ENCODE measurements at regions not wholly inside any gene's neighbourhood (a gene's known extent, or its start where the extent isn't known, plus 50 kb on each side); places are given as distances from the start of the nearest gene placed in this dataset.
"Not testable (repeated sequence)": the region's sequence is repeated elsewhere in the genome, so short reads cannot be mapped to it uniquely, and the experiment has no call there.

DNA sequence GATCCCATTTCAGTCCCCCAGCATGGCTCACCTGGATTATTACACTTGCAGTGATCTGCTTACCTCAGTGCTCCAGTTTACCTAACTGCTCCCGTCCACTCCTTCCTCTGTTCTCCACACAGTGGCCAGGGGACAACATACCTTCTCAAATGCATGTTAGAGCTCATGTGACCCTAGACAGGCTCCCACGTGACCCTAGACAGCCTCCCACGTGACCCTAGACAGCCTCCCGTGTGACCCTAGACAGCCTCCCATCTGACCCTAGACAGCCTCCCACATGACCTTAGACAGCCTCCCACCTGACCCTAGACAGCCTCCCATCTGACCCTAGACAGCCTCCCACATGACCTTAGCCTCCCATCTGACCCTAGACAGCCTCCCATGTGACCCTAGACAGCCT, 226.0 kb upstream of the TMEM132C start:
- no peak overlapping the region for H3K27ac ChIP-seq (ENCODE audit: low read length in 2 of 2)
- POLR2A ChIA-PET: no interaction called here
- H2AFZ ChIP-seq (ENCODE audit: insufficient read depth, low read depth, low read length, poor library complexity, severe bottlenecking): no peak overlapping the region
- Mint-ChIP-seq H3K27ac (no peak overlapping the region), H3K4me3 (no peak overlapping the region), H3K9me3 (ENCODE audit: insufficient read depth) (peaks cover 4% of the 10 kb centered on the region), H3K4me1 (no peaks in the 10 kb centered on the region), H3K27me3 (no peaks in the 10 kb centered on the region)
- no peaks in the 10 kb centered on the region for H3K79me2 ChIP-seq (ENCODE audit: control insufficient read depth, insufficient read depth, low read length)
- intact Hi-C loops (cut with micrococcal nuclease): no loop called here
- CTCF ChIA-PET: no interaction called here
- no peak overlapping the region for H3K9ac ChIP-seq (ENCODE audit: low read length)
- H3K27me3 ChIP-seq (replicated peaks in 1 of 4; ENCODE audit: control extremely low read depth in 1 of 4, control insufficient read depth in 3 of 4, insufficient read depth in 4 of 4, low read length in 3 of 4): no peaks in the 10 kb centered on the region
- TF ChIP-seq, protein P1, sequence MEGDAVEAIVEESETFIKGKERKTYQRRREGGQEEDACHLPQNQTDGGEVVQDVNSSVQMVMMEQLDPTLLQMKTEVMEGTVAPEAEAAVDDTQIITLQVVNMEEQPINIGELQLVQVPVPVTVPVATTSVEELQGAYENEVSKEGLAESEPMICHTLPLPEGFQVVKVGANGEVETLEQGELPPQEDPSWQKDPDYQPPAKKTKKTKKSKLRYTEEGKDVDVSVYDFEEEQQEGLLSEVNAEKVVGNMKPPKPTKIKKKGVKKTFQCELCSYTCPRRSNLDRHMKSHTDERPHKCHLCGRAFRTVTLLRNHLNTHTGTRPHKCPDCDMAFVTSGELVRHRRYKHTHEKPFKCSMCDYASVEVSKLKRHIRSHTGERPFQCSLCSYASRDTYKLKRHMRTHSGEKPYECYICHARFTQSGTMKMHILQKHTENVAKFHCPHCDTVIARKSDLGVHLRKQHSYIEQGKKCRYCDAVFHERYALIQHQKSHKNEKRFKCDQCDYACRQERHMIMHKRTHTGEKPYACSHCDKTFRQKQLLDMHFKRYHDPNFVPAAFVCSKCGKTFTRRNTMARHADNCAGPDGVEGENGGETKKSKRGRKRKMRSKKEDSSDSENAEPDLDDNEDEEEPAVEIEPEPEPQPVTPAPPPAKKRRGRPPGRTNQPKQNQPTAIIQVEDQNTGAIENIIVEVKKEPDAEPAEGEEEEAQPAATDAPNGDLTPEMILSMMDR (IDR thresholded peaks at IDR 0.05): no peak
- TF ChIP-seq EZH2 (IDR thresholded peaks at IDR 0.05; ENCODE audit: borderline replicate concordance, insufficient read depth, low read depth, low read length, poor library complexity, severe bottlenecking): no peak
- H4K20me1 ChIP-seq (ENCODE audit: control insufficient read depth, insufficient read depth, low read length, poor library complexity, severe bottlenecking): no peaks in the 10 kb centered on the region
- no peaks in the 10 kb centered on the region for H3K36me3 ChIP-seq (replicated peaks in 1 of 2; ENCODE audit: control extremely low read depth in 1 of 2, control insufficient read depth in 1 of 2, extremely low read depth in 1 of 2, insufficient read depth in 2 of 2, low read length in 1 of 2)
- DNase-seq (no peak), ATAC-seq (ENCODE audit: low read depth) (no peak)
- H3K4me1 ChIP-seq (ENCODE audit: control insufficient read depth in 2 of 2, insufficient read depth in 2 of 2, low read length in 2 of 2): no peaks in the 10 kb centered on the region
- H3K4me3 ChIP-seq (ENCODE audit: control extremely low read depth in 1 of 5, extremely low read depth in 1 of 5, insufficient read depth in 1 of 5, low read depth in 2 of 5, low read length in 4 of 5): no peak overlapping the region
- WGBS (ENCODE audit: insufficient coverage): 91% methylated on average over 4 of the region's 4 CpGs
- H3K4me2 ChIP-seq (replicated peaks; ENCODE audit: low read depth, low read length, poor library complexity, severe bottlenecking): no peak overlapping the region
- H3K9me3 ChIP-seq (ENCODE audit: control extremely low read depth in 1 of 3, control insufficient read depth in 2 of 3, insufficient read depth in 1 of 3, low read length in 2 of 3): peaks cover 0 to 16% (median 0%) of the 10 kb centered on the region in 3 donors

GRCh38 chr12:128042283-128042682, 224.7 kb upstream of the TMEM132C start:
- POLR2A ChIA-PET; H2AFZ ChIP-seq (ENCODE audit: insufficient read depth, low read depth, low read length, poor library complexity, severe bottlenecking); H3K4me2 ChIP-seq (replicated peaks; ENCODE audit: low read depth, low read length, poor library complexity, severe bottlenecking); H3K4me3 Mint-ChIP-seq; CTCF ChIA-PET; H3K79me2 ChIP-seq (ENCODE audit: control insufficient read depth, insufficient read depth, low read length); H3K4me1 ChIP-seq (ENCODE audit: control insufficient read depth in 2 of 2, insufficient read depth in 2 of 2, low read length in 2 of 2); H3K4me1 Mint-ChIP-seq; H3K4me3 ChIP-seq (ENCODE audit: control extremely low read depth in 1 of 5, extremely low read depth in 1 of 5, insufficient read depth in 1 of 5, low read depth in 2 of 5, low read length in 4 of 5); ATAC-seq (ENCODE audit: low read depth); H3K27ac Mint-ChIP-seq; H3K27ac ChIP-seq (ENCODE audit: low read length in 2 of 2); H3K27me3 Mint-ChIP-seq; DNase-seq; H3K9me3 Mint-ChIP-seq (ENCODE audit: insufficient read depth); H3K9ac ChIP-seq (ENCODE audit: low read length); H4K20me1 ChIP-seq (ENCODE audit: control insufficient read depth, insufficient read depth, low read length, poor library complexity, severe bottlenecking); H3K36me3 ChIP-seq (replicated peaks in 1 of 2; ENCODE audit: control extremely low read depth in 1 of 2, control insufficient read depth in 1 of 2, extremely low read depth in 1 of 2, insufficient read depth in 2 of 2, low read length in 1 of 2); intact Hi-C loops (cut with micrococcal nuclease); H3K27me3 ChIP-seq (replicated peaks in 1 of 4; ENCODE audit: control extremely low read depth in 1 of 4, control insufficient read depth in 3 of 4, insufficient read depth in 4 of 4, low read length in 3 of 4): not testable (repeated sequence)
- WGBS (ENCODE audit: insufficient coverage): 66% methylated on average over 3 of the region's 10 CpGs
- peaks cover 0 to 15% (median 0%) of the 10 kb centered on the region in 3 donors for H3K9me3 ChIP-seq (ENCODE audit: control extremely low read depth in 1 of 3, control insufficient read depth in 2 of 3, insufficient read depth in 1 of 3, low read length in 2 of 3)

All from B cell (primary cell).